DMS79 (cell line): ENCODE measurements at regions not wholly inside any gene's neighbourhood (a gene's known extent, or its start where the extent isn't known, plus 50 kb on each side); places are given as distances from the start of the nearest gene placed in this dataset.

Experiments used
- DNase-seq: peaks from one replicate; lab custom pipeline; 2025; lab: John Stamatoyannopoulos, UW

GRCh38 chr12:124162151-124163110 lies 132.5 kb upstream of the RFLNA start:
- no peak for DNase-seq

GRCh38 chr12:124165695-124166094 lies 129.2 kb upstream of the RFLNA start:
- DNase-seq: no peak

- DNase-seq: no peak
Measured at GRCh38 chr12:124167141-124167540, 127.8 kb upstream of the RFLNA start.

GRCh38 chr12:124168016-124168786 lies 126.7 kb upstream of the RFLNA start:
- no peak for DNase-seq

- DNase-seq: no peak
Measured at GRCh38 chr12:124169577-124170284, 125.2 kb upstream of the RFLNA start.

GRCh38 chr12:124170760-124171159 lies 124.1 kb upstream of the RFLNA start:
- DNase-seq: no peak

- no peak for DNase-seq
Measured at GRCh38 chr12:124171231-124171979, 123.5 kb upstream of the RFLNA start.

- DNase-seq: no peak
Measured at GRCh38 chr12:124172636-124173035, 122.3 kb upstream of the RFLNA start.

- DNase-seq: no peak
Measured at GRCh38 chr12:124173692-124174091, 121.2 kb upstream of the RFLNA start.

- no peak for DNase-seq
Measured at GRCh38 chr12:124174451-124175348, 120.2 kb upstream of the RFLNA start.

- DNase-seq: peak; percentile 22
Measured at GRCh38 chr12:124175704-124176103, 119.2 kb upstream of the RFLNA start.

GRCh38 chr12:124177276-124177950 lies 117.5 kb upstream of the RFLNA start:
- DNase-seq: no peak

- DNase-seq: no peak
Measured at GRCh38 chr12:124177951-124178316, 117.0 kb upstream of the RFLNA start.

GRCh38 chr12:124179936-124180607 lies 114.8 kb upstream of the RFLNA start:
- DNase-seq: no peak

GRCh38 chr12:124183172-124183571 lies 111.7 kb upstream of the RFLNA start:
- no peak for DNase-seq

- peak; percentile 84 for DNase-seq
Measured at GRCh38 chr12:124184456-124184855, 110.4 kb upstream of the RFLNA start.

GRCh38 chr12:124185971-124186686 lies 108.8 kb upstream of the RFLNA start:
- DNase-seq: no peak

GRCh38 chr12:124188084-124188483 lies 106.8 kb upstream of the RFLNA start:
- no peak for DNase-seq
